Endodermal cell (in vitro differentiated cells): ENCODE measurements at regions not wholly inside any gene's neighbourhood (a gene's known extent, or its start where the extent isn't known, plus 50 kb on each side); places are given as distances from the start of the nearest gene placed in this dataset.

ENCODE experiments used
- DNase-seq: peaks from one replicate; pipeline ENCODE4 v3.0.0-alpha.2; 2017
- H3K27ac ChIP-seq: 2 replicates; pipeline ENCODE4 v1.5.1; 2013; ENCODE audit warnings: mild to moderate bottlenecking, low read depth, low read length, moderate library complexity
- H3K27me3 ChIP-seq: 2 replicates; pipeline ENCODE4 v1.6.1; 2013; ENCODE audit warnings: mild to moderate bottlenecking, low read length, moderate library complexity; ENCODE audit not compliant: insufficient read depth, control insufficient read depth, poor library complexity, severe bottlenecking
- H3K36me3 ChIP-seq: 2 replicates; pipeline ENCODE4 v1.7.0; 2013; ENCODE audit warnings: mild to moderate bottlenecking, low read length, moderate library complexity; ENCODE audit not compliant: control insufficient read depth, insufficient read depth
- H3K4me1 ChIP-seq: one replicate; pipeline ENCODE4 v1.7.0; 2013; ENCODE audit warnings: low read length; ENCODE audit not compliant: control insufficient read depth, insufficient read depth
- H3K4me3 ChIP-seq: 2 replicates; pipeline ENCODE4 v1.5.1; 2013; ENCODE audit warnings: mild to moderate bottlenecking, low read length, moderate library complexity
- H3K9ac ChIP-seq: 2 replicates; pipeline ENCODE4 v1.6.1; 2013; ENCODE audit warnings: mild to moderate bottlenecking, low read length, moderate library complexity; ENCODE audit not compliant: poor library complexity, severe bottlenecking; ENCODE audit errors: extremely low read depth
- H3K9me3 ChIP-seq: 2 replicates; pipeline ENCODE4 v1.6.1; 2013; ENCODE audit warnings: mild to moderate bottlenecking, low read length, moderate library complexity; ENCODE audit not compliant: control insufficient read depth
- H3K27ac Mint-ChIP-seq: 2 replicates; pipeline ENCODE4 v1.8.0; 2020; ENCODE audit warnings: mixed read lengths
- H3K27me3 Mint-ChIP-seq: 2 replicates; pipeline ENCODE4 v1.8.0; 2021; ENCODE audit warnings: mild to moderate bottlenecking, mixed read lengths; ENCODE audit not compliant: insufficient read depth
- H3K36me3 Mint-ChIP-seq: 2 replicates; pipeline ENCODE4 v1.8.0; 2020; ENCODE audit warnings: low read depth, mixed read lengths
- H3K4me1 Mint-ChIP-seq: 2 replicates; pipeline ENCODE4 v1.8.0; 2020; ENCODE audit warnings: mixed read lengths
- H3K4me3 Mint-ChIP-seq: 2 replicates; pipeline ENCODE4 v1.8.0; 2020; ENCODE audit warnings: mild to moderate bottlenecking, moderate library complexity, mixed read lengths
- H3K9me3 Mint-ChIP-seq: 2 replicates; pipeline ENCODE4 v1.8.0; 2020; ENCODE audit warnings: mild to moderate bottlenecking, mixed read lengths
- CTCF ChIP-seq: fragments of 200-600 bp; sonication (generic); conservative IDR thresholded peaks from 2 replicates; pipeline ENCODE4 v1.5.0; 2021; ENCODE audit warnings: antibody characterized with exemption, mild to moderate bottlenecking
- WGBS, 2 experiments: methylation state at CpG; one replicate each; pipeline versions ENCODE4 v1.1.5 to v1.1.7; 2013; ENCODE audit warnings: missing lambda C conversion rate in 2 of 2, mixed read lengths in 1 of 2; ENCODE audit not compliant: insufficient coverage in 1 of 2, insufficient read length in 1 of 2; 5-methylcytosine and 5-hydroxymethylcytosine counted together

GRCh38 chr6:44530209-44530909, 142.9 kb downstream of the CDC5L start:
- TF ChIP-seq CTCF, result no peak
- H3K27me3 ChIP-seq, result no peaks in the 10 kb centered on the region
- no peaks in the 10 kb centered on the region for H3K9me3 ChIP-seq
- Mint-ChIP-seq H3K27ac (no peak overlapping the region), H3K9me3 (no peaks in the 10 kb centered on the region), H3K4me3 (no peak overlapping the region), H3K36me3 (no peaks in the 10 kb centered on the region), H3K27me3 (no peaks in the 10 kb centered on the region), H3K4me1 (peaks cover 21% of the 10 kb centered on the region)
- DNase-seq, result peak; percentile 44
- no peak overlapping the region for H3K9ac ChIP-seq
- peaks cover 13% of the 10 kb centered on the region for H3K4me1 ChIP-seq
- H3K27ac ChIP-seq, result no peak overlapping the region
- 89% methylated on average over 7 to 8 of the region's 8 CpGs for WGBS, 2 experiments
- no peak overlapping the region for H3K4me3 ChIP-seq
- H3K36me3 ChIP-seq, result no peaks in the 10 kb centered on the region

GRCh38 chr6:44530910-44531234, 143.4 kb downstream of the CDC5L start:
- TF ChIP-seq CTCF, result no peak
- Histone ChIP-seq H3K4me3 (no peak overlapping the region), H3K36me3 (no peaks in the 10 kb centered on the region), H3K27me3 (no peaks in the 10 kb centered on the region), H3K9me3 (no peaks in the 10 kb centered on the region), H3K9ac (no peak overlapping the region), H3K4me1 (peaks cover 13% of the 10 kb centered on the region), H3K27ac (no peak overlapping the region)
- no peaks in the 10 kb centered on the region for H3K9me3 Mint-ChIP-seq
- H3K4me1 Mint-ChIP-seq, result peaks cover 21% of the 10 kb centered on the region
- no peak overlapping the region for H3K4me3 Mint-ChIP-seq
- WGBS, 2 experiments, result 93 to 97% methylated on average over 2 to 3 of the region's 3 CpGs
- H3K36me3 Mint-ChIP-seq, result no peaks in the 10 kb centered on the region
- peak; percentile 42 for DNase-seq
- H3K27me3 Mint-ChIP-seq, result no peaks in the 10 kb centered on the region
- H3K27ac Mint-ChIP-seq, result no peak overlapping the region

- Histone ChIP-seq H3K9me3 (no peaks in the 10 kb centered on the region), H3K9ac (no peak overlapping the region), H3K4me3 (no peak overlapping the region), H3K27ac (no peak overlapping the region), H3K4me1 (peaks cover 13% of the 10 kb centered on the region), H3K27me3 (no peaks in the 10 kb centered on the region), H3K36me3 (no peaks in the 10 kb centered on the region)
- H3K36me3 Mint-ChIP-seq, result no peaks in the 10 kb centered on the region
- no peaks in the 10 kb centered on the region for H3K9me3 Mint-ChIP-seq
- 84 to 89% methylated on average over 4 to 9 of the region's 9 CpGs for WGBS, 2 experiments
- no peak for TF ChIP-seq CTCF
- peaks cover 21% of the 10 kb centered on the region for H3K4me1 Mint-ChIP-seq
- no peak overlapping the region for H3K4me3 Mint-ChIP-seq
- peak overlapping the region; percentile 74 for H3K27ac Mint-ChIP-seq
- H3K27me3 Mint-ChIP-seq, result no peaks in the 10 kb centered on the region
- DNase-seq, result peak; percentile 49
Measured at GRCh38 chr6:44531442-44532015, 144.0 kb downstream of the CDC5L start.
